ENCODE measurements at regions not wholly inside any gene's neighbourhood (a gene's known extent, or its start where the extent isn't known, plus 50 kb on each side); places are given as distances from the start of the nearest gene placed in this dataset.

- TF ChIP-seq CTCF (IDR thresholded peaks at IDR 0.05; ENCODE audit: insufficient read depth, low read length, poor library complexity, severe bottlenecking) (no peak), EZH2phosphoT487 (conservative IDR thresholded peaks at IDR 0.05; ENCODE audit: low read length) (no peak)
Observed at GRCh38 chr5:156251076-156251475, 75.9 kb upstream of the SGCD start.
